GM12873 (cell line): ENCODE measurements at regions not wholly inside any gene's neighbourhood (a gene's known extent, or its start where the extent isn't known, plus 50 kb on each side); places are given as distances from the start of the nearest gene placed in this dataset.

ENCODE experiments used
- CTCF ChIP-seq: IDR thresholded peaks from 2 replicates; pipeline ENCODE4 v1.5.1; 2012; ENCODE audit warnings: low read depth, mild to moderate bottlenecking, moderate library complexity, low read length, control low read depth; ENCODE audit not compliant: insufficient read depth; ENCODE audit errors: missing control alignments

GRCh38 chr13:85545771-85546170 is 253.4 kb downstream of the SLITRK6 start:
- TF ChIP-seq CTCF: no peak

- no peak for TF ChIP-seq CTCF
These were observed 254.5 kb downstream of the SLITRK6 start for GRCh38 chr13:85544756-85545155.

DNA sequence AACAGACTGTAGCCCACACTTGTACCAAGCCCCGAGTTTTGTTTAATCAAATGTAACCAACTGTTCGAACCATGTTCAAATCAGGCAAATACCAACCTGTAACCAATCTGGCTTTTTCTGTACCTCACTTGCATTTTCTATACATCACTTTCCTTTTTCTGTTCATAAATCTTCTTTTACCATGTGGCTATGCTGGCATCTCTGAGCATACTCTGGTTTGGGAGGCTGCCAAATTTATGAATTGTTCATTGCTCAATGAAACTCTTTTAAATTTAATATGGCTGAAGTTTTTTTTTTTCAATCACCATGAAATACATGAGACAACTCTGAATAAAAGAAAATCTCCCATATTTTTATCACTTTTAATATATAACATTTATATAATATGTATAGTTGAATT is 256.1 kb downstream of the SLITRK6 start:
- no peak for TF ChIP-seq CTCF

- TF ChIP-seq CTCF: no peak
These were observed 257.7 kb downstream of the SLITRK6 start for GRCh38 chr13:85541476-85541875.

- no peak for TF ChIP-seq CTCF
These were observed 260.3 kb downstream of the SLITRK6 start for GRCh38 chr13:85538957-85539356.

GRCh38 chr13:85537601-85538000 is 261.6 kb downstream of the SLITRK6 start:
- TF ChIP-seq CTCF: no peak

DNA sequence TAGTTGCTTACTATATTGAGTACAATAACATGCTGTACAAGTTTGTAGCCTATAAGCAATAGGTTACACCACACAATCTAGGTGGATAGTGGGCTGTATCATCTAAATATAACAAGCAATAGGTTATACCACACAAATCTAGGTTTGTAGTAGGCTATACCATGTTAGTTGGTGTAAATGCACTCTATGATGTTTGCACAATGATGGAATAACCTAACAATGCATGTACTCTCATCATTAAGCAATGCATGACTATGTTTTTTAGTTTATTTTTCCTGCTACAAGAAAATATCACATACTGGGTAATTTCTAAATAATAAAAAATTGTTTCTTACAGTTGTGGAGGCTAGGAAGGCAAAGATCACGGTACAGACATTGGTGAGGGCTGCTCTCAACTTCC is 262.5 kb downstream of the SLITRK6 start:
- TF ChIP-seq CTCF: no peak
